ENCODE measurements at regions not wholly inside any gene's neighbourhood (a gene's known extent, or its start where the extent isn't known, plus 50 kb on each side); places are given as distances from the start of the nearest gene placed in this dataset.

- no peak for DNase-seq
These were observed 208.0 kb downstream of the NR2F2 start for GRCh38 chr15:96538491-96538890.

- no peak for DNase-seq
These were observed 209.8 kb downstream of the NR2F2 start for GRCh38 chr15:96540283-96540682.

- no peak for DNase-seq
These were observed 211.8 kb downstream of the NR2F2 start for GRCh38 chr15:96542130-96542770.

- no peak for DNase-seq
These were observed 213.8 kb downstream of the NR2F2 start for GRCh38 chr15:96544162-96544756.

- DNase-seq = no peak
These were observed 218.6 kb downstream of the NR2F2 start for GRCh38 chr15:96549136-96549535.

GRCh38 chr15:96551196-96551595 lies 220.7 kb downstream of the NR2F2 start:
- no peak for DNase-seq

- DNase-seq = no peak
These were observed 221.2 kb downstream of the NR2F2 start for GRCh38 chr15:96551722-96552121.

GRCh38 chr15:96553006-96553405 lies 222.5 kb downstream of the NR2F2 start:
- no peak for DNase-seq

GRCh38 chr15:96553451-96553850 lies 223.0 kb downstream of the NR2F2 start:
- no peak for DNase-seq

GRCh38 chr15:96553931-96554330 lies 223.4 kb downstream of the NR2F2 start:
- no peak for DNase-seq

- DNase-seq = no peak
These were observed 224.0 kb downstream of the NR2F2 start for GRCh38 chr15:96554541-96554940.

GRCh38 chr15:96559087-96559486 lies 228.6 kb downstream of the NR2F2 start:
- no peak for DNase-seq

- DNase-seq = no peak
These were observed 229.1 kb downstream of the NR2F2 start for GRCh38 chr15:96559631-96560030.

- DNase-seq = no peak
These were observed 229.9 kb downstream of the NR2F2 start for GRCh38 chr15:96560246-96560895.

GRCh38 chr15:96561593-96561992 lies 231.1 kb downstream of the NR2F2 start:
- no peak for DNase-seq

GRCh38 chr15:96564546-96564945 lies 234.0 kb downstream of the NR2F2 start:
- no peak for DNase-seq

GRCh38 chr15:96565266-96565665 lies 234.8 kb downstream of the NR2F2 start:
- DNase-seq = no peak

GRCh38 chr15:96574782-96575181 lies 244.3 kb downstream of the NR2F2 start:
- no peak for DNase-seq

- DNase-seq = no peak
These were observed 246.1 kb downstream of the NR2F2 start for GRCh38 chr15:96576596-96576995.

GRCh38 chr15:96578393-96578792 lies 247.9 kb downstream of the NR2F2 start:
- DNase-seq = no peak

- DNase-seq = no peak
These were observed 250.9 kb downstream of the NR2F2 start for GRCh38 chr15:96581371-96581770.

- DNase-seq = no peak
These were observed 252.0 kb downstream of the NR2F2 start for GRCh38 chr15:96582473-96582872.

- no peak for DNase-seq
These were observed 253.2 kb downstream of the NR2F2 start for GRCh38 chr15:96583671-96584070.

Measured in stimulated activated CD4-positive, alpha-beta T cell treated with anti-CD3 and anti-CD28 coated beads, Interleukin-4, amount 100 ng/mL, for 4 hours (primary cell).